K562 (cell line): ENCODE measurements at regions not wholly inside any gene's neighbourhood (a gene's known extent, or its start where the extent isn't known, plus 50 kb on each side); places are given as distances from the start of the nearest gene placed in this dataset.

Source experiments
- ATAC-seq: fragments of 200-7000 bp; cut with Tn5 transposase; 3 replicates; pipeline ENCODE4 v1.9.1; 2020; ENCODE audit warnings: moderate library complexity
- BruUV-seq: library from RNA; stranded (reverse); fragments of 400-500 nt; replicated peaks from 2 replicates; lab custom pipeline; 2021; lab: Mats Ljungman, UMichigan
- CTCF ChIA-PET: fragments of 300-600 bp; formaldehyde crosslinking; extraction: SDS; loops from one replicate; lab custom pipeline; 2021; ENCODE audit warnings: low intra/inter-chr PET ratio; lab: Yijun Ruan, JAX
- POLR2A ChIA-PET: fragments of 300-600, 350-650 bp; sonication (Branson Sonifier 250); formaldehyde crosslinking; extraction: SDS; loops from one replicate; lab custom pipeline; 2021; ENCODE audit warnings: antibody characterized with exemption, inconsistent platforms; lab: Yijun Ruan, JAX
- DNase-seq, 4 experiments: peaks; one replicate each; pipeline versions ENCODE4 v3.0.0 to v3.0.0-alpha.2; 2011 to 2018; ENCODE audit warnings: low spot score in 3 of 4, mixed read lengths in 3 of 4; ENCODE audit errors: extremely low read depth in 1 of 4
- FAIRE-seq: peaks from 2 replicates; lab custom pipeline; 2011; peaks lifted over from hg19 to GRCh38; lab: Jason Lieb, UNC
- H2AFZ ChIP-seq: 2 replicates; pipeline ENCODE4 v1.6.0; 2011; ENCODE audit warnings: low read depth, low read length, control low read depth, inconsistent platforms
- H3K27ac ChIP-seq: fragments of 200-600 bp; 3 replicates; pipeline ENCODE4 v1.8.0; 2011; ENCODE audit warnings: low read depth, mild to moderate bottlenecking, control low read depth, inconsistent platforms, low read length, moderate library complexity, mixed read lengths; ENCODE audit errors: extremely low read depth
- H3K27me3 ChIP-seq, 2 experiments: fragments of 300-600 bp in 1 of 2; 2 replicates in 1 of 2; 3 replicates in 1 of 2; pipeline versions ENCODE4 v1.6.0 to v1.8.0; 2011; ENCODE audit warnings: inconsistent platforms in 2 of 2, low read length in 2 of 2, mild to moderate bottlenecking in 1 of 2, mixed read lengths in 1 of 2, moderate library complexity in 1 of 2; ENCODE audit not compliant: control insufficient read depth in 2 of 2, insufficient read depth in 2 of 2
- H3K36me3 ChIP-seq: fragments of 300-600 bp; 3 replicates; pipeline ENCODE4 v1.8.0; 2011; ENCODE audit warnings: mild to moderate bottlenecking, low read length, inconsistent platforms; ENCODE audit not compliant: control insufficient read depth, insufficient read depth
- H3K4me1 ChIP-seq, 2 experiments: fragments of 200-600 bp in 1 of 2; replicated peaks in 1 of 2; 2 replicates in 1 of 2; 3 replicates in 1 of 2; pipeline versions ENCODE4 v1.5.1 to v1.8.0; 2011; ENCODE audit warnings: inconsistent platforms in 2 of 2, low read length in 2 of 2, mild to moderate bottlenecking in 1 of 2, mixed read lengths in 1 of 2, moderate library complexity in 1 of 2; ENCODE audit not compliant: control insufficient read depth in 2 of 2, insufficient read depth in 2 of 2
- H3K4me2 ChIP-seq: 2 replicates; pipeline ENCODE4 v1.6.1; 2011; ENCODE audit warnings: low read length, control low read depth, inconsistent platforms, mixed read lengths; ENCODE audit not compliant: insufficient read depth
- H3K4me3 ChIP-seq: fragments of 200-600 bp; sonication (generic), shearing (Covaris generic); 2 replicates; pipeline ENCODE4 v1.5.1; 2016; ENCODE audit warnings: control low read depth, inconsistent platforms
- H3K79me2 ChIP-seq: fragments of 200-600 bp; 3 replicates; pipeline ENCODE4 v1.8.0; 2011; ENCODE audit warnings: low read length, inconsistent platforms; ENCODE audit not compliant: control insufficient read depth, insufficient read depth
- H3K9ac ChIP-seq, 2 experiments: 2 replicates each; pipeline versions ENCODE4 v1.6.0 to v1.6.1; 2011; ENCODE audit warnings: low read depth in 2 of 2, low read length in 2 of 2, control low read depth in 1 of 2, inconsistent platforms in 1 of 2, mild to moderate bottlenecking in 1 of 2, mixed read lengths in 1 of 2; ENCODE audit not compliant: insufficient read depth in 1 of 2
- H3K9me1 ChIP-seq: one replicate; pipeline ENCODE4 v1.6.0; 2011; ENCODE audit warnings: inconsistent platforms, mild to moderate bottlenecking, low read length, moderate library complexity; ENCODE audit not compliant: control insufficient read depth, insufficient read depth
- H3K9me3 ChIP-seq: replicated peaks from 2 replicates; pipeline ENCODE4 v1.5.1; 2011; ENCODE audit warnings: low read depth, low read length, inconsistent platforms; ENCODE audit not compliant: control insufficient read depth, insufficient read depth
- H4K20me1 ChIP-seq: replicated peaks from 2 replicates; pipeline ENCODE4 v1.6.1; 2011; ENCODE audit warnings: low read length, inconsistent platforms, mixed read lengths; ENCODE audit not compliant: control insufficient read depth, insufficient read depth
- ATF1 ChIP-seq, 2 experiments: fragments of 450-650 bp in 1 of 2; IDR thresholded peaks; 2 replicates each; pipeline ENCODE4 v1.6.1; 2016; ENCODE audit warnings: missing compliant biosample characterization in 1 of 2, missing genetic modification characterization in 1 of 2
- CBFA2T2 ChIP-seq: fragments of 450-650 bp; conservative IDR thresholded peaks from 2 replicates; pipeline ENCODE4 v1.6.1; 2017; ENCODE audit warnings: mild to moderate bottlenecking
- CBX1 ChIP-seq: sonication (generic); IDR thresholded peaks from 2 replicates; pipeline ENCODE4 v1.6.1; 2016; ENCODE audit warnings: antibody characterized with exemption, low read depth, mild to moderate bottlenecking
- CHD1 ChIP-seq: fragments of 200-600 bp; sonication (generic); IDR thresholded peaks from one replicate; pipeline ENCODE4 v1.6.1; 2012; ENCODE audit warnings: mild to moderate bottlenecking, moderate library complexity, low read length, inconsistent platforms
- DNMT1 ChIP-seq: fragments of 450-650 bp; IDR thresholded peaks from 2 replicates; pipeline ENCODE4 v1.6.1; 2016; ENCODE audit warnings: antibody characterized with exemption, mild to moderate bottlenecking
- ESRRA ChIP-seq: fragments of 450-650 bp; IDR thresholded peaks from 2 replicates; pipeline ENCODE4 v1.6.1; 2014; ENCODE audit warnings: low read depth, mild to moderate bottlenecking, moderate library complexity, borderline replicate concordance
- HMG20A ChIP-seq: fragments of 450-650 bp; formaldehyde crosslinking; conservative IDR thresholded peaks from 2 replicates; pipeline ENCODE4 v1.4.0; 2020; ENCODE audit warnings: mild to moderate bottlenecking, mixed read lengths
- NCOR1 ChIP-seq: fragments of 450-650 bp; IDR thresholded peaks from 2 replicates; pipeline ENCODE4 v1.6.1; 2016; ENCODE audit warnings: mild to moderate bottlenecking, moderate library complexity
- RBM15 ChIP-seq: fragments of 200-400 bp; formaldehyde crosslinking; IDR thresholded peaks from 2 replicates; pipeline ENCODE4 v1.6.1; 2018; ENCODE audit warnings: mild to moderate bottlenecking, low read length, moderate library complexity; ENCODE audit not compliant: insufficient read depth
- SMAD4 ChIP-seq: fragments of 250-450 bp; sonication (Bioruptor Pico); conservative IDR thresholded peaks from 2 replicates; pipeline ENCODE4 v1.8.0; 2021; ENCODE audit warnings: inconsistent platforms, mild to moderate bottlenecking, moderate library complexity
- TRIM24 ChIP-seq, 2 experiments: fragments of 450-650 bp; IDR thresholded peaks; 2 replicates each; pipeline ENCODE4 v1.6.1; 2016
- YBX1 ChIP-seq: fragments of 450-650 bp; IDR thresholded peaks from 2 replicates; pipeline ENCODE4 v1.7.1; 2016; ENCODE audit warnings: mild to moderate bottlenecking
- ZNF785 ChIP-seq: fragments of 250-450 bp; sonication (Bioruptor Pico); IDR thresholded peaks from 2 replicates; pipeline ENCODE4 v1.4.0; 2020; ENCODE audit warnings: mild to moderate bottlenecking
- WGBS: fragments of 100-300 bp; shearing (Covaris generic); methylation state at CpG from one replicate; pipeline ENCODE4 v1.1.6; 2016; ENCODE audit warnings: low coverage, mixed read lengths; ENCODE audit not compliant: insufficient coverage; ENCODE audit errors: missing lambda C conversion rate; 5-methylcytosine and 5-hydroxymethylcytosine counted together
- in situ Hi-C: fragments of 300-500 bp; cut with MboI; formaldehyde crosslinking; loops from 4 replicates; pipeline ENCODE4 v1.15.0; 2018; ENCODE audit warnings: inconsistent platforms, mixed read lengths
- intact Hi-C: fragments of 100-400 bp; cut with micrococcal nuclease; formaldehyde crosslinking; loops from 2 replicates; pipeline ENCODE4 v1.14.2; 2022
- TF ChIP-seq, protein P1 (sequence below): sonication (generic); formaldehyde crosslinking; IDR thresholded peaks from 2 replicates; pipeline ENCODE4 v1.8.1; 2023; ENCODE audit warnings: mild to moderate bottlenecking, missing genetic modification reagents
- TF ChIP-seq, protein P2 (sequence below): fragments of 450-650 bp; IDR thresholded peaks from 2 replicates; pipeline ENCODE4 v1.6.1; 2016; ENCODE audit warnings: missing biosample characterization, missing genetic modification characterization

DNA sequence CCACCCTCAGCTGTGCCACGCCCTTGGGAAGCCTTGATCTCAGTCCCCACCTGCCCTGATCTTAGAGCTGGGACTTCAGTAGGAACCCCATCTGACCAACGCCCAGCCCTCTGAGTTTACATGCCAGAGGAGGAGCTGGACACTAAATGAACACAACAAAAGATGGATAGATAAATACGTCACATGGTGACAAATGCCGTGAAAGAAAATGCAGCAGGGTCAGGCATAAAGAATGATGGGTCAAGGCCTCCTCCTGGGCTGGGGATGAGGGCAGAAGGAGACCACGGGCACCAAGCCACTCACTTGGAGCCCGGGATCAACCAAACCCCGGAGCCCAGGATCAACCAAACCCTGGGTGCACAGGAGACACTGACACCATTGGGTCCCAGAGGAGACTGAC lies 354.9 kb downstream of the C16orf95 start:
- Histone ChIP-seq H3K4me1 (peaks cover 0 to 11% of the 10 kb centered on the region in 2 experiments; a peak in 3 of 5 replicates), H4K20me1 (peaks cover 13% of the 10 kb centered on the region; the same call in 1 of the 2 replicates), H3K4me3 (no peak overlapping the region), H3K79me2 (no peaks in the 10 kb centered on the region), H3K27me3 (peaks cover 32 to 91% of the 10 kb centered on the region in 2 experiments), H3K4me2 (no peak overlapping the region), H3K9ac (no peak overlapping the region), H3K9me1 (no peaks in the 10 kb centered on the region), H2AFZ (no peak overlapping the region), H3K9me3 (no peaks in the 10 kb centered on the region), H3K27ac (no peak overlapping the region), H3K36me3 (no peaks in the 10 kb centered on the region)
- TF ChIP-seq ZNF785 (CRISPR knock-in tag) = no peak
- TF ChIP-seq ATF1 (CRISPR knock-in tag; IDR thresholded peaks at IDR 0.05) = no peak
- TF ChIP-seq ATF1 (tag; IDR thresholded peaks at IDR 0.05) = peak; percentile 29; the same call in 1 of the 2 replicates
- WGBS = 6% methylated on average over 6 of the region's 7 CpGs
- no peak for FAIRE-seq
- BruUV-seq = no TSS peak
- intact Hi-C loops = no loop called here
- ChIA-PET POLR2A (no interaction called here), CTCF (no interaction called here)
- no peak for ATAC-seq
- DNase-seq = peak in 1 of 4 experiments; percentile 19
- in situ Hi-C loops = no loop called here

DNA sequence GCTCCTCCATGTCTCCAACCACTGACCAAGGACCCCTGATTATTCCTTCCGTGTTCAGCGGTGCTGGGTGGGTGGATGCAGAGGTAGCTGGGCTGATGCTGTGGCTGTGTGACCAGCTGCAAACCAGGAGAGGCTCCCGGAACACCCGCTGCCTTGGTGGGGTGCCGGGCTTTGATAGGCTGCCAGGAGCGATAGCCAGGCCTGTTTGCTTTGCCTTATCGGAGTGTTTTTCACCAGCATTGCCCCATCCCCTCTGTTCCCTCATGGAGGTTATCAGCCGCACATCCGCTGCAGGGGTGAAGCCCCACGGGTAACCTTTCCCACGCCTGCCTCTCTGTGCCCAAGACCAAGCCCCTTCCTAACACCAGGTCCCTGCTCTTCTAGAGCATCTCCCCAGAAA lies 354.3 kb downstream of the C16orf95 start:
- Histone ChIP-seq H4K20me1 (peaks cover 13% of the 10 kb centered on the region; the same call in 1 of the 2 replicates), H2AFZ (no peak overlapping the region), H3K4me1 (peaks cover 0 to 11% of the 10 kb centered on the region in 2 experiments; a peak in 3 of 5 replicates), H3K9ac (no peak overlapping the region), H3K4me2 (no peak overlapping the region), H3K9me1 (no peaks in the 10 kb centered on the region), H3K4me3 (no peak overlapping the region), H3K9me3 (no peaks in the 10 kb centered on the region), H3K27ac (no peak overlapping the region), H3K36me3 (no peaks in the 10 kb centered on the region), H3K27me3 (peaks cover 34 to 90% of the 10 kb centered on the region in 2 experiments), H3K79me2 (no peaks in the 10 kb centered on the region)
- POLR2A ChIA-PET = no interaction called here
- in situ Hi-C loops = no loop called here
- peak; percentile 54 for ATAC-seq
- CTCF ChIA-PET = no interaction called here
- intact Hi-C loops = no loop called here
- 0% methylated on average over 11 of the region's 11 CpGs for WGBS
- FAIRE-seq = no peak
- BruUV-seq = no TSS peak
- DNase-seq = peak; percentile 35 to 72 (median 66)
- TF ChIP-seq CBFA2T2 (peak; percentile 75), ESRRA (no peak), DNMT1 (no peak), SMAD4 (CRISPR knock-in tag) (0 out of 2 replicates have a peak, but pooled peaks have one; percentile 28), TRIM24 (IDR thresholded peaks at IDR 0.05) (peak in 1 of 2 experiments; percentile 48; a peak in 1 of 4 replicates), RBM15 (no peak), CBX1 (no peak), CHD1 (no peak), YBX1 (no peak), HMG20A (no peak), NCOR1 (peak; percentile 56)
- TF ChIP-seq, protein P1, sequence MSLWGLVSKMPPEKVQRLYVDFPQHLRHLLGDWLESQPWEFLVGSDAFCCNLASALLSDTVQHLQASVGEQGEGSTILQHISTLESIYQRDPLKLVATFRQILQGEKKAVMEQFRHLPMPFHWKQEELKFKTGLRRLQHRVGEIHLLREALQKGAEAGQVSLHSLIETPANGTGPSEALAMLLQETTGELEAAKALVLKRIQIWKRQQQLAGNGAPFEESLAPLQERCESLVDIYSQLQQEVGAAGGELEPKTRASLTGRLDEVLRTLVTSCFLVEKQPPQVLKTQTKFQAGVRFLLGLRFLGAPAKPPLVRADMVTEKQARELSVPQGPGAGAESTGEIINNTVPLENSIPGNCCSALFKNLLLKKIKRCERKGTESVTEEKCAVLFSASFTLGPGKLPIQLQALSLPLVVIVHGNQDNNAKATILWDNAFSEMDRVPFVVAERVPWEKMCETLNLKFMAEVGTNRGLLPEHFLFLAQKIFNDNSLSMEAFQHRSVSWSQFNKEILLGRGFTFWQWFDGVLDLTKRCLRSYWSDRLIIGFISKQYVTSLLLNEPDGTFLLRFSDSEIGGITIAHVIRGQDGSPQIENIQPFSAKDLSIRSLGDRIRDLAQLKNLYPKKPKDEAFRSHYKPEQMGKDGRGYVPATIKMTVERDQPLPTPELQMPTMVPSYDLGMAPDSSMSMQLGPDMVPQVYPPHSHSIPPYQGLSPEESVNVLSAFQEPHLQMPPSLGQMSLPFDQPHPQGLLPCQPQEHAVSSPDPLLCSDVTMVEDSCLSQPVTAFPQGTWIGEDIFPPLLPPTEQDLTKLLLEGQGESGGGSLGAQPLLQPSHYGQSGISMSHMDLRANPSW (CRISPR knock-in tag) = no peak
- TF ChIP-seq, protein P2, sequence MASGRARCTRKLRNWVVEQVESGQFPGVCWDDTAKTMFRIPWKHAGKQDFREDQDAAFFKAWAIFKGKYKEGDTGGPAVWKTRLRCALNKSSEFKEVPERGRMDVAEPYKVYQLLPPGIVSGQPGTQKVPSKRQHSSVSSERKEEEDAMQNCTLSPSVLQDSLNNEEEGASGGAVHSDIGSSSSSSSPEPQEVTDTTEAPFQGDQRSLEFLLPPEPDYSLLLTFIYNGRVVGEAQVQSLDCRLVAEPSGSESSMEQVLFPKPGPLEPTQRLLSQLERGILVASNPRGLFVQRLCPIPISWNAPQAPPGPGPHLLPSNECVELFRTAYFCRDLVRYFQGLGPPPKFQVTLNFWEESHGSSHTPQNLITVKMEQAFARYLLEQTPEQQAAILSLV (tag) = no peak
